Activated CD4-positive, alpha-beta T cell treated with anti-CD3 and anti-CD28 coated beads for 36 hours (primary cell): ENCODE measurements at regions not wholly inside any gene's neighbourhood (a gene's known extent, or its start where the extent isn't known, plus 50 kb on each side); places are given as distances from the start of the nearest gene placed in this dataset.

Experiments
- ATAC-seq: fragments of 200-7000 bp; cut with Tn5 transposase; one replicate; pipeline ENCODE4 v1.10.0; 2021; ENCODE audit warnings: mild to moderate bottlenecking, moderate library complexity
- CTCF ChIA-PET: fragments of 350-600 bp; sonication (Branson Sonifier 250); formaldehyde crosslinking; loops from one replicate; lab custom pipeline; 2021; ENCODE audit warnings: antibody characterized with exemption; lab: Charles Lee
- POLR2A ChIA-PET: fragments of 350-600 bp; sonication (Branson Sonifier 250); formaldehyde crosslinking; loops from one replicate; lab custom pipeline; 2021; ENCODE audit warnings: antibody characterized with exemption, inconsistent platforms; lab: Charles Lee
- DNase-seq: peaks from one replicate; pipeline ENCODE4 v3.0.0-alpha.2; 2020
- H3K27ac Mint-ChIP-seq: one replicate; pipeline ENCODE4 v1.8.0; 2021; ENCODE audit warnings: mixed read lengths
- H3K27me3 Mint-ChIP-seq: one replicate; pipeline ENCODE4 v1.8.0; 2021; ENCODE audit warnings: mixed read lengths
- H3K36me3 Mint-ChIP-seq: one replicate; pipeline ENCODE4 v1.8.0; 2021; ENCODE audit warnings: low read depth, mixed read lengths
- H3K4me1 Mint-ChIP-seq: one replicate; pipeline ENCODE4 v1.8.0; 2021; ENCODE audit warnings: mixed read lengths
- H3K4me3 Mint-ChIP-seq: one replicate; pipeline ENCODE4 v1.8.0; 2021; ENCODE audit warnings: mild to moderate bottlenecking, moderate library complexity, mixed read lengths
- H3K9me3 Mint-ChIP-seq: one replicate; pipeline ENCODE4 v1.8.0; 2021; ENCODE audit warnings: low read depth, mixed read lengths
- intact Hi-C, 2 experiments: fragments of 100-400 bp; cut with DNase I in 1 of 2; cut with micrococcal nuclease in 1 of 2; formaldehyde crosslinking; loops; one replicate each; pipeline versions ENCODE4 v1.14.2 to v1.15.1; 2022 to 2024; cut with DNase I, micrococcal nuclease

DNA sequence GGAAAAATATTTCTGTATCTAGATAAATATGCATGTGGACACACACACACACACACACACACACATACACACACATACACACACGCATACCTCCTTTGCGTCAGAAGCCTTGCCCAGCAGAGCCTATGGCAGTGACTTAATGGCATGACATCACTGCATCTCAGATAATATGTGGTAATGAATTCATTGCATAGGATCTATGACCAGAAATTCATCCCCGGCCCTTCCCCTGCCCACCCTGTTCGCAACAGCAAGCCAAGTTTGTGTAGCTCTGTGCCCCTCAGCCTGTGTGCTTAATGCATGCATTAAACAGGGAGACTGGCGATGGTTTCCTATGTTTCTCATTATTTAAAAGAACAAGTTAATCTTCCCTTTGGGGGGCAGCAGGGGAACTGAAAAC is 120.7 kb downstream of the NKX6-1 start:
- no peak overlapping the region for H3K4me3 Mint-ChIP-seq
- H3K9me3 Mint-ChIP-seq: no peaks in the 10 kb centered on the region
- CTCF ChIA-PET: interaction anchor here (0.6 kb wide), 1 partner anchor 82 kb away, joined by 3 read pairs; no protein-coding TSS in a partner anchor
- no peak for DNase-seq
- no peaks in the 10 kb centered on the region for H3K36me3 Mint-ChIP-seq
- ATAC-seq: no peak
- H3K4me1 Mint-ChIP-seq: no peaks in the 10 kb centered on the region
- POLR2A ChIA-PET: no interaction called here
- H3K27ac Mint-ChIP-seq: no peak overlapping the region
- H3K27me3 Mint-ChIP-seq: peaks cover 22% of the 10 kb centered on the region
- intact Hi-C loops: no loop called here

DNA sequence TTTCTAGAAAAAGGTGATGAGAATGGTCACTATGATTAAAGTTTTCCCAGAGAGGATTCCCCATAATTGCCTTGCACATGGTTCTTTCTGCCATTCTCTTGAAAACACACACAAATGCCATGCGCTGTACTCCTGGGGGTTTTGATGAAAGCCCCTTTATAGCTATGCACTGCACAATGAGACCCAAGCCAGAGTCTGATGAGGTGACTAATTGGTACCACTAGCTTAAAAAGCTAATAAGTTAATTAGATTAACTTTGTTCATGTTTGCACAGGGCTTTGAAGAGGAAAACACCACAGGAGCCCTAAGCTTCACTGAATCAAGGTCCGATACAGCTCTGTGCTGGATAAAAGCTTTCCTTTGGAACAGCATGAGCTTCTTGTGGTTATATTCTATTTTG is 132.2 kb downstream of the NKX6-1 start:
- Mint-ChIP-seq H3K4me3 (no peak overlapping the region), H3K36me3 (no peaks in the 10 kb centered on the region), H3K27ac (no peak overlapping the region), H3K4me1 (no peaks in the 10 kb centered on the region), H3K9me3 (no peaks in the 10 kb centered on the region), H3K27me3 (no peaks in the 10 kb centered on the region)
- ATAC-seq (no peak), DNase-seq (no peak)
- intact Hi-C loops: no loop called here
- CTCF ChIA-PET: no interaction called here
- POLR2A ChIA-PET: no interaction called here

DNA sequence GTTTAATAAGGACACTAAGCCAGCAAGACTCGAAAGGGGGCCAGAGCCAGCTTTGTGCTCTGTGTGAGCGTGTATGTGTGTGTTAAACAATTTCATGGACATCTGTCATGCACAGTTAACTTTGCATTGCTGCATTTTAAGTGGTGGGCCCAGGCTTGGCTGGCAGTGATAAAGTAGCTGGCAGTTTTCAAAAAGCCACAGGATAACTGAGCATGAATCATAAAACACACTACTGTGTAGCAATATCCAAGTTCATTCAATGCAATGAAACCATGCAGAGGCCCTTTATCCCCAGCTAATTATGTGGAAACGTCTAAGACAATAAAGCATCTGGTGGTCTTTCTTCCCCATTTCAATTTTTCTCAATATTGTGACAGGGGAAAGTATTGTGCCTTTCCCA is 132.9 kb downstream of the NKX6-1 start:
- no peak overlapping the region for H3K4me3 Mint-ChIP-seq
- H3K27ac Mint-ChIP-seq: no peak overlapping the region
- ChIA-PET CTCF (no interaction called here), POLR2A (no interaction called here)
- no peaks in the 10 kb centered on the region for H3K4me1 Mint-ChIP-seq
- H3K36me3 Mint-ChIP-seq: no peaks in the 10 kb centered on the region
- H3K27me3 Mint-ChIP-seq: no peaks in the 10 kb centered on the region
- ATAC-seq: no peak
- H3K9me3 Mint-ChIP-seq: no peaks in the 10 kb centered on the region
- intact Hi-C loops: no loop called here
- DNase-seq: no peak

DNA sequence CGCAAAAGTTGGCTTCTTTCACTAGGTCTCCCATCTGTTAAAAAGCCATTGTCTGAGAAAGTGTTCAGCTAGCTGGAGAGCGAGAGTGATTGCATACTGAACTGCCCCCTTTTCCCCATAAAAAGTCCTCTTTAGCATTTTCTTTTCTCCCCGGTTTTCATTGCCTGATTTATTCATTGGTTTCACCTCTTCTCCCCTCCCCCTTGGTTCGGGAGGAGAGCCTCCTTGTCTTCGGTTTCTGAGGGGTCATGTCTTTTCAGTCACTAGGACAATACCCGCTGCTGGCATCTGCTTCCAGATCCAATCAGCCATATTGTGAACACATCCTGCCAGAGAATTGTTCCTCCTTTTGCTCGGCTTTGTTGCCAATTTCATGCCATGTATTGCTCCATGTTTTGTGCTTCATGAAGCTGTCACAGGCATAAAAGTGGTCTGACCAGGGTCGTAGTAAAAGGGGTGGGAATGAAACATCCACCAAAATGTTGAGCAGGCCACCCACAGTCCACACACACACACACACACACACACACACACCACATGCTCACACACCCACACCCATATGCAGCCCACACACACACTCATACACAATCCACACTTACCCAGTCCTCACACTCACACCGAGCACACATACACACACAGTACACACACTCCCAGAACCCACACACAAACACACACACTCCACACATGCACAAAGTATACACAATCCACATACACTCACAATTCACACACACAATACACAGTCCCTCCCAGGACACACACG is 136.0 kb downstream of the NKX6-1 start:
- ChIA-PET POLR2A (no interaction called here), CTCF (no interaction called here)
- Mint-ChIP-seq H3K9me3 (peaks cover 2% of the 10 kb centered on the region), H3K36me3 (no peaks in the 10 kb centered on the region), H3K4me1 (no peaks in the 10 kb centered on the region), H3K4me3 (no peak overlapping the region), H3K27me3 (no peaks in the 10 kb centered on the region), H3K27ac (no peak overlapping the region)
- intact Hi-C loops: no loop called here
- no peak for ATAC-seq
- DNase-seq: no peak

DNA sequence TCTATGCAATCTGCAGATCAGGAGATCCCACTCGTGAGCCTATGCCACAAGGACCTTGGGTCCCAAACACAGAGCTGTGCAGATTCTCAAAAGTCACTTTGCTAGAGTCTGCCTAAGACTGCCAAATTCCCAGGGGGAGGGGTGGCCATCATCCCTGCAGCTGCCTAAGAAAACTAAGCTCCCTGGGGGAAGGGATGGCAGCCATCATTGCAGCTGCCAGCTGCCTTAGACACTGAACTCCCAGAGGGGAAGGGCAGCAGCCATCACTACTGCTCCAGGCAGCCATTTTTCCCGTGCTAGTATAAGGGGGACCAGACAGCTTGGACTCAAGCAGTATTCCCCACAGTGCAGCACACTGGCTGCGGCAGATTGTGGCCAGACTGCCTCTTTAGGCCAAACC is 156.9 kb downstream of the NKX6-1 start:
- Mint-ChIP-seq H3K9me3 (peaks cover 14% of the 10 kb centered on the region), H3K27ac (no peak overlapping the region), H3K4me1 (no peaks in the 10 kb centered on the region), H3K27me3 (peaks cover 2% of the 10 kb centered on the region), H3K36me3 (no peaks in the 10 kb centered on the region), H3K4me3 (no peak overlapping the region)
- ATAC-seq: no peak
- DNase-seq: no peak
- intact Hi-C loops: no loop called here
- POLR2A ChIA-PET: no interaction called here
- CTCF ChIA-PET: no interaction called here

DNA sequence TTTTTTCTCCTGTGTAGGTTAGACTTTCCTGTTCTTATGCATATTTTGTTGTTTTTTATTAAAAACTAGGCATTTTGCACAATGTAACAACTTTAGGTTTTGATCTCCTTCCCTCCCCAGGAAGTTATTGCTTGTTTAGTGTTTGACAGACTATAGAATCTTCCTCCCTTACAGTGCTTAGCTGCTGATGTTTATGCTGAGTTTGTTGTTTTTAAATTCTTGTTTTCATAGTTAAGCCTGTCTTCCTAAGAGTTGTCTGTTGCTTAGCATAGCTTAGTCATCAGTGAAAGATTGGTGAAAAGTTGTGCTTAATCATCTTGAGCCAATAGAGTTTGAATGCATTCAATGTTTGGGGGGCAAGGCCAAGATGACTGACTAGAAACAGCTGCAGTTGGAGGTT is 157.5 kb downstream of the NKX6-1 start:
- ChIA-PET POLR2A (no interaction called here), CTCF (no interaction called here)
- Mint-ChIP-seq H3K4me3 (no peak overlapping the region), H3K27me3 (peaks cover 2% of the 10 kb centered on the region), H3K9me3 (peaks cover 14% of the 10 kb centered on the region), H3K27ac (no peak overlapping the region), H3K36me3 (no peaks in the 10 kb centered on the region), H3K4me1 (no peaks in the 10 kb centered on the region)
- intact Hi-C loops: no loop called here
- ATAC-seq (no peak), DNase-seq (no peak)

DNA sequence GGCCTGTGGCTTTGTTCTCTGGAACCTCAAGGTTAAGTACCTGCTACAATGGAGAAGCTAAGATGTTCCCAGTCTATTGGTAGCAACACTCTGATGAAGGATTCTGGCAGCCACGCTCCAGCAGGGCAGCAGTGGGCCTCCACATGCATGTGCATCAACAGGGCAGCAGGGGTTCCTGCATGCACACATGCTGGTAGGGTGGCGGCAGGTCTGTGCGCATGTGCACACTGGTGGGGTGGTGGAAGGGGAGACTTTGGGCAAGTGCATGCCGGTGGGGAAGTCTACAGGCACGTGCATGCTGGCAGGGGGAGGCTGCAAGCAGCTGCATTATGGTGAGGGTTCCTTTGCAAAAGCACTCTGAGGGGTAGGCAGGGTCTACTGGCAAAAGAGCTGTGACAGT is 160.7 kb downstream of the NKX6-1 start:
- intact Hi-C loops: no loop called here
- Mint-ChIP-seq H3K27me3 (peaks cover 2% of the 10 kb centered on the region), H3K4me1 (no peaks in the 10 kb centered on the region), H3K9me3 (peaks cover 14% of the 10 kb centered on the region), H3K4me3 (no peak overlapping the region), H3K36me3 (no peaks in the 10 kb centered on the region), H3K27ac (no peak overlapping the region)
- POLR2A ChIA-PET: no interaction called here
- no peak for DNase-seq
- ATAC-seq: no peak
- CTCF ChIA-PET: no interaction called here

DNA sequence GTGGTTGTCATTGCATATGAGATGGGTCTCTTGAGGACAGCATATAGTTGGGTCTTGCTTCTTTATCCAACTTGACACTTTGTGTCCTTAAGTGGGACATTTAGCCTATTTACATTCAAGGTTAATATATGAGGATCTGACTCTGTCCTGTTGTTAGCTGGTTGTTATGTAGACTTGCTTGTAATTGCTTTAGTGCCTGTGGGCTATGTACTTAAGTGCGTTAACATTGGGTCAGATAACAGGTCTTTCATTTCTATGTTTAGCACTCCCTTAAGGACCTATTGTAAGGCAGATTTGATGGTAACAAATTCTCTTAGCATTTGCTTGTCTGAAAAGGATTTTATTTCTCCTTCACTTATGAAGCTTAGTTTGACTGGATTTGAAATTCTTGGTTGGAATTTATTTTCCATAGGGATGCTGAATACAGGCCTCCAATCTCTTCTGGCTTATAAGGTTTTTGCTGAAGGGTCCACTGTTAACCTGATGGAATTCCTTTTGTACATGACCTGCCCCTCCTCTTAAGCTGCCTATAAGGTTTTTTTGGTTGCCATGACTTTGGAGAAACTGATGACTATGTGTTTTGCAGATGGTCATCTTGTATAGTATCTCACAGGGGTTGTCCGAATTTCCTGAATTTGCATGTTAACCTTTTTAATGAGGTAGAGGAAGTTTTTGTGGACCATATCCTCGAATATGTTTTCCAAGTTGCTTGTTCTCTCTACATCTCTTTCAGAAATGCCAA is 162.0 kb downstream of the NKX6-1 start:
- Mint-ChIP-seq H3K4me1 (no peaks in the 10 kb centered on the region), H3K36me3 (no peaks in the 10 kb centered on the region), H3K9me3 (peaks cover 10% of the 10 kb centered on the region), H3K27me3 (peaks cover 2% of the 10 kb centered on the region), H3K4me3 (no peak overlapping the region), H3K27ac (no peak overlapping the region)
- ChIA-PET CTCF (no interaction called here), POLR2A (no interaction called here)
- no peak for DNase-seq
- intact Hi-C loops: no loop called here
- ATAC-seq: no peak

DNA sequence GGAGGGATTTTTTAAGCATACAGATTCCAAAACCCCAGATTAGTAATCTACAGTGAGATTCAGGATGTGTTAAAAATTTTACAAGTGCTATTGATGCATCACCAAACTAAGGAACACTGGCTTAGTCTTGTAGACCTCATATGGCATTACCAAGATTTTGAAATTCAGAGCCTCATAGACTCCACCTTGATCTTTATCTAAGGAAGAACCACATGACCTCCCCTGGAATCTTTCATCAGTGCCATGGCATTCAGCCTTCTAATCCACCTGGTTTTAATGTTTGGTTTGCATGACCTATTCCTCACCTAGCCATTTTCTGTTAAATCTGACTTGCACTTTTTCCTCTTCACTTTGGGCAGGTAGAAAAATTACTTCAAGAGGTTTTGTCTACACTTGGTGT is 171.6 kb downstream of the NKX6-1 start:
- POLR2A ChIA-PET: no interaction called here

DNA sequence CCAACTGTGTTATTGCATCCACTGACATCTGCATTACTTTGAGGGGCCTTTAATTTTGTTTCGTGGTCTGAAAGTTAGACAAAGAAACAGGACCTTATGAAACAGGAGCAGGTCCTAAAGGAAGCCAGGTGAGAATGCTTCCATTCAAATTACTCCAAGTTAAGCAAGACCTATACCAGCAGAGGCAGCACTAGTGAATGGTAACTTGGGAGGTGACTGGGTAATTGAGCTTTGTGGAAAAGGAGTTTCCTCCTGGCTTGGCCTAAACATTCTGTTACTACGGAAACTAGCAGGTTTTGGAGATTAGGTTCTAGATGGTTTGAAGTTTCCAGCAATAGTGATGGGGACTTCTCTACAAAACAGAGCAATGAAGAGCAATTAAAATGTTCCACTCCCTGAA is 173.5 kb downstream of the NKX6-1 start:
- no peaks in the 10 kb centered on the region for H3K9me3 Mint-ChIP-seq
- no peaks in the 10 kb centered on the region for H3K36me3 Mint-ChIP-seq
- intact Hi-C loops: no loop called here

More for the DNA sequence above, 171.6 kb downstream of the NKX6-1 start:
- H3K27ac Mint-ChIP-seq: no peak overlapping the region
- H3K9me3 Mint-ChIP-seq: peaks cover 4% of the 10 kb centered on the region
- peaks cover 2% of the 10 kb centered on the region for H3K27me3 Mint-ChIP-seq
- H3K36me3 Mint-ChIP-seq: no peaks in the 10 kb centered on the region
- no peak for ATAC-seq
- CTCF ChIA-PET: interaction anchor here (1.2 kb wide), 1 partner anchor 12 kb away, joined by 6 read pairs; no protein-coding TSS in a partner anchor
- H3K4me3 Mint-ChIP-seq: no peak overlapping the region
- intact Hi-C loops: no loop called here
- H3K4me1 Mint-ChIP-seq: no peaks in the 10 kb centered on the region
- DNase-seq: no peak

DNA sequence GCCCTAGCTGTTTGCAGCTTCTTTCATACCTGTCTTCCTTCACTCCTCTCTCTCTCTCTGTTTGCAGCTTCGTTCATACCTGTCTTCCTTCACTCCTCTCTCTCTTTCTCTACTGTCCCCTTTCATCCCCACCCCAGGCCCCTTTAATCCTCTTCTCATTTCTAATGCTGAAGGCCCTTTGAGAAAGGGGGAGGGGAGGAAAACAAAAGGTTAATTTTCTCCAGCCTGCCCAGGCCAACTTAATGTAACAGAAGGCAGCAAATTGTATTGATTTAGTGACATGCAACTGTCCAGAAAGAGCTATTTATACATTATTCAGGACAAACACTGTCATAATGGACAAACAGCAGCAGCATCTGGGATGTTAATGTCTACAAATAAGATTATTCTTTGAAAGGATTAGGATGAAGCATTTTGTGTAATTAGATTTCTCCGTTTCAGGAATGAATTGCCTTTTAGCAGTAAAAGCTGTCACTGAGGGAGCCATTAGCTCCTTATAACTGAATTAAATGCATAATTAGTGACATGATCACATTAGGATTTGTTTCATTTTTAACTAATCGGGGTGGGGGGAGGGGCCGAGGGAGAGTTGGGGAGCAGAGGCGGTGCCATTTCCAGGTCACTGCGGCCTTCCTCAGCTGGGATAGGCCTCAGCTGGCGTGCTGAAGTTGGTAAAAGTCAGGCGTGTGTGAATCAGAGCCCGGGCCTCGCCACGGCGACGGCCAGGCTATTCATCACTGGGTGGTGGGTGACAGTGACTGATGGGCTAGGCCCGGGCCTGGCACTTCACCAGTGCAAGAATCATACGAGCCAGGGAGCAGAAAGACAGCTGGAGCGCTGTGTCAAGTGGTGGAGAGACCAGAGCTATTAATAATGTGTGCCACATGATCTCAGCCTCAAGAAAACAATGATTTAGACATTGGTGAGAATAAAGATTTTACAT is 174.5 kb downstream of the NKX6-1 start:
- no peak for DNase-seq
- H3K4me1 Mint-ChIP-seq: no peaks in the 10 kb centered on the region
- intact Hi-C loops: no loop called here
- H3K9me3 Mint-ChIP-seq: no peaks in the 10 kb centered on the region
- CTCF ChIA-PET: interaction anchor here (0.6 kb wide), 1 partner anchor 891 kb away, joined by 3 read pairs; no protein-coding TSS in a partner anchor
- POLR2A ChIA-PET: interaction anchor here (0.6 kb wide), 1 partner anchor 93 kb away, joined by 4 read pairs; no protein-coding TSS in a partner anchor
- peaks cover 2% of the 10 kb centered on the region for H3K27me3 Mint-ChIP-seq
- no peak overlapping the region for H3K27ac Mint-ChIP-seq
- ATAC-seq: no peak
- no peaks in the 10 kb centered on the region for H3K36me3 Mint-ChIP-seq
- no peak overlapping the region for H3K4me3 Mint-ChIP-seq

More for the DNA sequence above, 173.5 kb downstream of the NKX6-1 start:
- Mint-ChIP-seq H3K27me3 (peaks cover 2% of the 10 kb centered on the region), H3K27ac (no peak overlapping the region), H3K4me3 (no peak overlapping the region), H3K4me1 (no peaks in the 10 kb centered on the region)
- ChIA-PET CTCF (no interaction called here), POLR2A (no interaction called here)
- no peak for ATAC-seq
- no peak for DNase-seq
